ENCODE measurements at regions not wholly inside any gene's neighbourhood (a gene's known extent, or its start where the extent isn't known, plus 50 kb on each side); places are given as distances from the start of the nearest gene placed in this dataset.

- peak; percentile 2 for DNase-seq (ENCODE audit: low spot score)
- intact Hi-C loops (cut with micrococcal nuclease; ENCODE audit: unreplicated experiment): no loop called here
- ChIA-PET CTCF (ENCODE audit: unreplicated experiment) (no interaction called here), POLR2A (no interaction called here)
- BruUV-seq (replicated peaks): no TSS peak
- no peak overlapping the region for H3K4me3 ChIP-seq (ENCODE audit: low read depth, low read length, poor library complexity, severe bottlenecking)
- no peaks in the 10 kb centered on the region for H3K4me1 ChIP-seq (ENCODE audit: insufficient read depth, low read length, poor library complexity, severe bottlenecking)
- H3K9me3 ChIP-seq (ENCODE audit: low read length): no peaks in the 10 kb centered on the region
- no peaks in the 10 kb centered on the region for H3K79me2 ChIP-seq (ENCODE audit: insufficient read depth, low read depth, low read length)
- H3K4me2 ChIP-seq (ENCODE audit: low read length): no peak overlapping the region
- no peak overlapping the region for H3K27ac ChIP-seq (ENCODE audit: low read depth, low read length, poor library complexity, severe bottlenecking)
- H4K20me1 ChIP-seq (ENCODE audit: insufficient read depth, low read length): no peaks in the 10 kb centered on the region
- no peaks in the 10 kb centered on the region; the same call in 1 of the 2 replicates for H3K9me2 ChIP-seq (ENCODE audit: insufficient read depth, low read length)
- TF ChIP-seq, protein P1, sequence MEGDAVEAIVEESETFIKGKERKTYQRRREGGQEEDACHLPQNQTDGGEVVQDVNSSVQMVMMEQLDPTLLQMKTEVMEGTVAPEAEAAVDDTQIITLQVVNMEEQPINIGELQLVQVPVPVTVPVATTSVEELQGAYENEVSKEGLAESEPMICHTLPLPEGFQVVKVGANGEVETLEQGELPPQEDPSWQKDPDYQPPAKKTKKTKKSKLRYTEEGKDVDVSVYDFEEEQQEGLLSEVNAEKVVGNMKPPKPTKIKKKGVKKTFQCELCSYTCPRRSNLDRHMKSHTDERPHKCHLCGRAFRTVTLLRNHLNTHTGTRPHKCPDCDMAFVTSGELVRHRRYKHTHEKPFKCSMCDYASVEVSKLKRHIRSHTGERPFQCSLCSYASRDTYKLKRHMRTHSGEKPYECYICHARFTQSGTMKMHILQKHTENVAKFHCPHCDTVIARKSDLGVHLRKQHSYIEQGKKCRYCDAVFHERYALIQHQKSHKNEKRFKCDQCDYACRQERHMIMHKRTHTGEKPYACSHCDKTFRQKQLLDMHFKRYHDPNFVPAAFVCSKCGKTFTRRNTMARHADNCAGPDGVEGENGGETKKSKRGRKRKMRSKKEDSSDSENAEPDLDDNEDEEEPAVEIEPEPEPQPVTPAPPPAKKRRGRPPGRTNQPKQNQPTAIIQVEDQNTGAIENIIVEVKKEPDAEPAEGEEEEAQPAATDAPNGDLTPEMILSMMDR (conservative IDR thresholded peaks at IDR 0.05; ENCODE audit: low read length): peak; percentile 45
- TF ChIP-seq EZH2phosphoT487 (IDR thresholded peaks at IDR 0.05; ENCODE audit: borderline replicate concordance, low read depth, low read length): no peak
- no peaks in the 10 kb centered on the region for H3K36me3 ChIP-seq (ENCODE audit: insufficient read depth, low read length)
- H2AFZ ChIP-seq (ENCODE audit: low read length): no peak overlapping the region
Observed at GRCh38 chr10:117710181-117710798, 167.7 kb downstream of the EMX2 start.

GRCh38 chr10:117716889-117717288 lies 174.3 kb downstream of the EMX2 start:
- Histone ChIP-seq H3K9me2 (ENCODE audit: insufficient read depth, low read length) (no peaks in the 10 kb centered on the region), H3K9me3 (ENCODE audit: low read length) (no peaks in the 10 kb centered on the region), H3K79me2 (ENCODE audit: insufficient read depth, low read depth, low read length) (no peaks in the 10 kb centered on the region), H3K27ac (ENCODE audit: low read depth, low read length, poor library complexity, severe bottlenecking) (no peak overlapping the region), H3K36me3 (ENCODE audit: insufficient read depth, low read length) (no peaks in the 10 kb centered on the region), H3K4me2 (ENCODE audit: low read length) (no peak overlapping the region), H2AFZ (ENCODE audit: low read length) (no peak overlapping the region), H3K4me1 (ENCODE audit: insufficient read depth, low read length, poor library complexity, severe bottlenecking) (no peaks in the 10 kb centered on the region), H3K4me3 (ENCODE audit: low read depth, low read length, poor library complexity, severe bottlenecking) (no peak overlapping the region), H4K20me1 (ENCODE audit: insufficient read depth, low read length) (no peaks in the 10 kb centered on the region)
- ChIA-PET POLR2A (interaction anchor here (0.5 to 1.0 kb wide), 3 partner anchors 9 to 1412 kb away, joined by 3 to 4 read pairs (median 4); no protein-coding TSS in a partner anchor), CTCF (ENCODE audit: unreplicated experiment) (no interaction called here)
- no peak for TF ChIP-seq EZH2phosphoT487 (IDR thresholded peaks at IDR 0.05; ENCODE audit: borderline replicate concordance, low read depth, low read length)
- TF ChIP-seq, protein P1 (conservative IDR thresholded peaks at IDR 0.05; ENCODE audit: low read length): no peak
- BruUV-seq (replicated peaks): no TSS peak
- intact Hi-C loops (cut with micrococcal nuclease; ENCODE audit: unreplicated experiment): no loop called here
- no peak for DNase-seq (ENCODE audit: low spot score)
